Liver (tissue), 8 donors: ENCODE measurements at regions not wholly inside any gene's neighbourhood (a gene's known extent, or its start where the extent isn't known, plus 50 kb on each side); places are given as distances from the start of the nearest gene placed in this dataset.

Source experiments
- DNase-seq: peaks from one replicate; pipeline ENCODE4 v3.0.0-alpha.2; 2017; ENCODE audit warnings: low spot score
- H3K27ac ChIP-seq, 2 donors: one replicate each; pipeline ENCODE4 v1.7.0; 2013; ENCODE audit warnings: inconsistent platforms in 2 of 2, low read length in 2 of 2, control low read depth in 1 of 2, low read depth in 1 of 2, mild to moderate bottlenecking in 1 of 2
- H3K27me3 ChIP-seq, 4 donors: one replicate each; pipeline versions ENCODE4 v1.6.1 to v1.7.0; 2013; ENCODE audit warnings: low read length in 3 of 4, inconsistent platforms in 1 of 4, mild to moderate bottlenecking in 1 of 4, moderate library complexity in 1 of 4; ENCODE audit not compliant: control insufficient read depth in 4 of 4, insufficient read depth in 4 of 4
- H3K36me3 ChIP-seq, 4 donors: one replicate each; pipeline versions ENCODE4 v1.6.1 to v1.7.0; 2013; ENCODE audit warnings: low read length in 3 of 4, mild to moderate bottlenecking in 3 of 4, low read depth in 1 of 4, moderate library complexity in 1 of 4; ENCODE audit not compliant: control insufficient read depth in 4 of 4, insufficient read depth in 3 of 4
- H3K4me1 ChIP-seq, 4 donors: one replicate each; pipeline versions ENCODE4 v1.6.1 to v1.7.0; 2013; ENCODE audit warnings: low read length in 3 of 4, mild to moderate bottlenecking in 3 of 4, moderate library complexity in 1 of 4; ENCODE audit not compliant: control insufficient read depth in 4 of 4, insufficient read depth in 4 of 4
- H3K4me3 ChIP-seq, 3 donors: one replicate each; pipeline versions ENCODE4 v1.6.1 to v1.7.0; 2013; ENCODE audit warnings: low read length in 3 of 3, control low read depth in 1 of 3, low read depth in 1 of 3, mild to moderate bottlenecking in 1 of 3
- H3K9ac ChIP-seq, 2 donors: one replicate each; pipeline ENCODE4 v1.7.0; 2013; ENCODE audit warnings: low read length in 2 of 2, mild to moderate bottlenecking in 2 of 2, moderate library complexity in 2 of 2, control low read depth in 1 of 2, low read depth in 1 of 2
- H3K9me3 ChIP-seq, 4 donors: one replicate each; pipeline versions ENCODE4 v1.6.1 to v1.7.0; 2013; ENCODE audit warnings: low read length in 3 of 4; ENCODE audit not compliant: control insufficient read depth in 4 of 4
- ATF3 ChIP-seq: IDR thresholded peaks from 2 replicates; pipeline ENCODE4 v1.6.1; 2016; ENCODE audit warnings: antibody characterized with exemption
- CTCF ChIP-seq: fragments of 150-350 bp; IDR thresholded peaks from 2 replicates; pipeline ENCODE4 v1.5.1; 2017; ENCODE audit warnings: improper control_type of control experiment, low read depth, low read length; ENCODE audit not compliant: missing input control
- EGR1 ChIP-seq, 2 donors: IDR thresholded peaks; 2 replicates each; pipeline ENCODE4 v1.6.1; 2016 to 2018; ENCODE audit warnings: antibody characterized with exemption in 2 of 2, low read depth in 2 of 2
- FOXA1 ChIP-seq: IDR thresholded peaks from 2 replicates; pipeline ENCODE4 v1.6.1; 2016; ENCODE audit warnings: antibody characterized with exemption
- FOXA2 ChIP-seq: IDR thresholded peaks from 2 replicates; pipeline ENCODE4 v1.6.1; 2016; ENCODE audit warnings: antibody characterized with exemption
- GABPA ChIP-seq, 2 donors: IDR thresholded peaks in 1 of 2; conservative IDR thresholded peaks in 1 of 2; 2 replicates each; pipeline ENCODE4 v1.6.1; 2016; ENCODE audit warnings: antibody characterized with exemption in 2 of 2, mild to moderate bottlenecking in 1 of 2, moderate library complexity in 1 of 2
- HNF4A ChIP-seq, 2 donors: conservative IDR thresholded peaks; 2 replicates each; pipeline ENCODE4 v1.6.1; 2016; ENCODE audit warnings: antibody characterized with exemption in 2 of 2, mild to moderate bottlenecking in 2 of 2
- HNF4G ChIP-seq: IDR thresholded peaks from 2 replicates; pipeline ENCODE4 v1.6.1; 2016; ENCODE audit warnings: antibody characterized with exemption
- JUND ChIP-seq, 2 donors: IDR thresholded peaks; 2 replicates each; pipeline ENCODE4 v1.6.1; 2016; ENCODE audit warnings: antibody characterized with exemption in 2 of 2
- MAX ChIP-seq: IDR thresholded peaks from 2 replicates; pipeline ENCODE4 v1.6.1; 2016; ENCODE audit warnings: antibody characterized with exemption
- NR2F2 ChIP-seq: IDR thresholded peaks from 2 replicates; pipeline ENCODE4 v1.6.1; 2016; ENCODE audit warnings: antibody characterized with exemption
- RAD21 ChIP-seq, 2 donors: IDR thresholded peaks; 2 replicates each; pipeline ENCODE4 v1.6.1; 2016; ENCODE audit warnings: antibody characterized with exemption in 2 of 2, mild to moderate bottlenecking in 2 of 2
- REST ChIP-seq: IDR thresholded peaks from 2 replicates; pipeline ENCODE4 v1.6.1; 2016; ENCODE audit warnings: antibody characterized with exemption, mild to moderate bottlenecking
- RXRA ChIP-seq, 2 donors: IDR thresholded peaks; 2 replicates each; pipeline ENCODE4 v1.6.1; 2017 to 2018; ENCODE audit warnings: antibody characterized with exemption in 2 of 2, mild to moderate bottlenecking in 1 of 2
- SP1 ChIP-seq: IDR thresholded peaks from 2 replicates; pipeline ENCODE4 v1.6.1; 2018; ENCODE audit warnings: antibody characterized with exemption, mild to moderate bottlenecking
- TAF1 ChIP-seq: conservative IDR thresholded peaks from 2 replicates; pipeline ENCODE4 v1.6.1; 2016; ENCODE audit warnings: antibody characterized with exemption, mild to moderate bottlenecking
- YY1 ChIP-seq: IDR thresholded peaks from 2 replicates; pipeline ENCODE4 v1.6.1; 2016; ENCODE audit warnings: antibody characterized with exemption, mild to moderate bottlenecking
- ZBTB33 ChIP-seq: IDR thresholded peaks from 2 replicates; pipeline ENCODE4 v1.6.1; 2016; ENCODE audit warnings: antibody characterized with exemption
- whole genome bisulfite sequencing: extraction: QIAGEN DNeasy Blood & Tissue Kit; methylation state at CpG from one replicate; pipeline ENCODE4 v1.1.7; 2013; 5-methylcytosine and 5-hydroxymethylcytosine counted together
- donor health status: healthy.
- donor health status: healthy.
- donor health status: healthy.
- donor health status: healthy.
- donor health status: healthy.

GRCh38 chr22:48276994-48277867 lies 1514.8 kb downstream of the TBC1D22A start:
- H3K4me1 ChIP-seq, result no peaks in the 10 kb centered on the region
- H3K36me3 ChIP-seq, result no peaks in the 10 kb centered on the region
- H3K9ac ChIP-seq, result no peak overlapping the region
- TF ChIP-seq NR2F2, result no peak
- no peak for TF ChIP-seq ATF3
- TF ChIP-seq RXRA (IDR thresholded peaks at IDR 0.05), result no peak
- TF ChIP-seq YY1, result no peak
- TF ChIP-seq MAX, result no peak
- no peak for TF ChIP-seq HNF4A (conservative IDR thresholded peaks at IDR 0.05)
- TF ChIP-seq GABPA (IDR thresholded peaks at IDR 0.05 in 1 of 2, conservative IDR thresholded peaks at IDR 0.05 in 1 of 2), result no peak
- no peak for TF ChIP-seq RAD21 (IDR thresholded peaks at IDR 0.05)
- no peak overlapping the region for H3K4me3 ChIP-seq
- H3K27me3 ChIP-seq, result peaks cover 0 to 3% (median 1%) of the 10 kb centered on the region in 4 donors
- H3K27ac ChIP-seq, result no peak overlapping the region
- no peak for DNase-seq
- H3K9me3 ChIP-seq, result no peaks in the 10 kb centered on the region
- WGBS, result 51% methylated on average over 20 of the region's 20 CpGs

GRCh38 chr22:48275412-48275811 lies 1513.0 kb downstream of the TBC1D22A start:
- TF ChIP-seq MAX (no peak), JUND (IDR thresholded peaks at IDR 0.05) (no peak), YY1 (no peak), HNF4G (no peak), SP1 (no peak), ZBTB33 (no peak), RXRA (IDR thresholded peaks at IDR 0.05) (no peak), REST (no peak), TAF1 (no peak), NR2F2 (no peak), CTCF (no peak), EGR1 (IDR thresholded peaks at IDR 0.05; ENCODE audit: low read depth in 2 of 2) (no peak), GABPA (IDR thresholded peaks at IDR 0.05 in 1 of 2, conservative IDR thresholded peaks at IDR 0.05 in 1 of 2) (no peak), FOXA1 (no peak), FOXA2 (no peak), ATF3 (no peak), HNF4A (conservative IDR thresholded peaks at IDR 0.05) (no peak), RAD21 (IDR thresholded peaks at IDR 0.05) (no peak)
- Histone ChIP-seq H3K9me3 (no peaks in the 10 kb centered on the region), H3K27me3 (peaks cover 0 to 3% (median 1%) of the 10 kb centered on the region in 4 donors), H3K9ac (no peak overlapping the region), H3K4me3 (no peak overlapping the region), H3K4me1 (no peaks in the 10 kb centered on the region), H3K36me3 (no peaks in the 10 kb centered on the region), H3K27ac (no peak overlapping the region)
- 89% methylated on average over 10 of the region's 10 CpGs for WGBS
- DNase-seq, result no peak
